SKM-1 (cell line): ENCODE measurements at regions not wholly inside any gene's neighbourhood (a gene's known extent, or its start where the extent isn't known, plus 50 kb on each side); places are given as distances from the start of the nearest gene placed in this dataset.
"Not testable (repeated sequence)": the region's sequence is repeated elsewhere in the genome, so short reads cannot be mapped to it uniquely, and the experiment has no call there.

Source experiments
- DNase-seq: peaks from one replicate; lab custom pipeline; 2025; ENCODE audit not compliant: unreplicated experiment; lab: John Stamatoyannopoulos, UW

- no peak for DNase-seq
Observed at GRCh38 chr11:116384876-116385275, 387.9 kb downstream of the BUD13 start.

DNA sequence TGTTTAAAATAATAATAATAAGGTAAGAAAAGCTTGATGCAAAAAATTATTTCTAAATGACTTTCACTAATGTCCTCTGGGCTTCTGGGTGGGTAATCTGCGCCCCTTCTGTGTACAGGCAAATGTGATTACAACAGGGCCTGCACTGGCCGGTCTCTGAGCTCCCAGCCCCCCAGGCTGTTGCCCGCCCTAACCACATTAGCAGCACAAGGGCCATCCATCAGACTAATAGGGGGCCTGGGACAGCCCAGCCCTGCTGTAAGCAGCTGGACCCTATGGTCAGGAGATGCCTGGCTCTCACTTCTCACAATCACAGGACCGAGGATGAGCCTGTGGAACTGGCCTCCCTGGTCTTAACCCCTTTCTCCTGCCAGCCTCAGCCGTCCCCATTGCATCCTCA lies 388.4 kb downstream of the BUD13 start:
- no peak for DNase-seq

- no peak for DNase-seq
Observed at GRCh38 chr11:116379185-116379828, 393.5 kb downstream of the BUD13 start.

DNA sequence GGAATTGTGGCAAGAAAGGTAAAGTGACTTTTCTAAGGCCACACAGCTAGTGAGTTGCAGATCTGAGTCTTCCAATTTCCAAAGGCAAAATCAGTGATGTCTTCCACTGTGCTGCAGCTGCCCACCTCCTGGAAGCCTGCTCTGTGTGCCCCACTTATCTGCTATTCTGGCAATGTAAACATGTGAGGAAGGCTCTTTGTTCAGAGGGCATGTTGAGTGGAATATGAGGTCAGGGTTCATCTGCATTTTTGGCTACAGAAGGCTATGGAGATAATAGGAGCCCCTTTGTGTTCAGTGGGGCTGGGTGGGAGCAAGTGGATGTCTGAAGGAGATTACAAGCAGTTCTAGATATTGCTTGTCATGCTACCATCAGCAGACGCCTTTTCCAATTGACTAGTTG lies 396.2 kb downstream of the BUD13 start:
- no peak for DNase-seq

DNA sequence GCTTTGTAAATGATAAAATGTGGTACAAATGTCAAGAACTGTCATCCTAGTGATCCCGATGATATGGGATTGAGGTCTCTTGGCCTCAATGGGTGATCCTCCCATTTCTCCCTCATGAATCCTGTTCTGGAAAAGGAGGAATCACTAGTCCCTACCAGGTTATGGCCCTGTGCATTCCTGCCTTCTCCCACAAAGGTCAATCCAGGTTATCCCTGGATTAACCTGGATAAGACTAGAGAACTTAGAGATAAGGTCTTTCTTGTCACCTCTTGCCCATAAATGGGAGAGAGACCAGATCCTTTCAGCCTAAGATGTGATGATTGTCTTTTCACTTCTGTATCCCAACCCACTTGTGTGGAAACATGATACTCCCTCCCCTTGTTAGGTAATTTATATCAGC lies 396.7 kb downstream of the BUD13 start:
- DNase-seq = no peak

DNA sequence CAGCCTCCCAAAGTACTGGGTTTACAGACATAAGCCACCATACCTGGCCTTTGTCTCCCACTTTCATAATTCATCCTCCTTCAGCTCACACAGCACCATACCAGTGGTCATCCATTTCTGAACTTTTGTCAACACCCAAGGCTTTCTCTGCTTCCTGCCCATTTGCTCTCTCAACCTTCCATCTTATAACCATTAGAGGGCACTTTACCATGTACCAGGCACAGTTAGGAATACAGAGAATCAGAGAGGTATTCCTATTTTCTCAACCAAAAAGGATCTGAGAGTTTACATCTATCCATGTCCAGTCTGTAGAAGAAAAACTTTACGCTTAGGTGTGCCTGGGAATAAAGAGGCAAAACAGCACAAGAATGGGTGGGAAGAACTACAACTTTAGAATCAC lies 397.6 kb downstream of the BUD13 start:
- no peak for DNase-seq

DNA sequence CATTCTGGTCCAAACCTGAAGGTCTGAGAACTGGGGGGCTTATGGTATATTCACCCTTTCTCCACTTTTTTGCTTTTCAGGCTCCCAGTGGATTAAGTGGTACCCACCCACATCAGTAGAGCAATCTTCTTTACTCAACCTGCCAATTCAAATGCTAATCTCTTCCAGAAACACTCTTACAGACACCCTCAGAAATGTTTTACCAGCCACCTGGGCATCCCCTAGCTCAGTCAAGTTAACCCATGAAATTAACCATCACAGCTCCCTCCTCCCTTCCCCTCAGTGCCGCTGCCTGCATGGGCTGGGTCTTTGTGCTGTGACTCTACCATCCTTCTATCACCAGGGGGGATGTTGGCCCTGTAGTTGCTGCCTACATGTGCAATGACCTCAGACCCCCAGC lies 398.7 kb downstream of the BUD13 start:
- DNase-seq = no peak

GRCh38 chr11:116373104-116373944 lies 399.5 kb downstream of the BUD13 start:
- no peak for DNase-seq

DNA sequence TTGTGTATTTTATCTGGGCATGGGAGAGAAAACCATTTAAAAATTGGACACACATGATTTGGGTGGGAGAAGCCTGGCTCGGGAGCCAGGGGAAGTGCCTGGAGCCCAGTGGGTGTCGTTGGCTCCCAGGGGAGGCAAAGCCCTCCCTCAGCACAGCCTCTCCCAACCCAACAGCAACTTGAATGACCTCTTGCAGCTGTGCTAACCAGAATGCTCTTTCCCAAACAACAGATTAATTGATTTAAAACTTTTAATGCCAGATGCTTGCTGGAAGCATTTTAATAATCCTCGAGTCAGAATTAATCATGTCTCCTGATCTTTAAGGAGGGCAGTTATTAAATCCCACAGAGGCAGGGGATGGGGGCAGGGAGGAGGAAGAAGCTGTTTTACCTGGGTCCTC lies 401.6 kb downstream of the BUD13 start:
- no peak for DNase-seq

DNA sequence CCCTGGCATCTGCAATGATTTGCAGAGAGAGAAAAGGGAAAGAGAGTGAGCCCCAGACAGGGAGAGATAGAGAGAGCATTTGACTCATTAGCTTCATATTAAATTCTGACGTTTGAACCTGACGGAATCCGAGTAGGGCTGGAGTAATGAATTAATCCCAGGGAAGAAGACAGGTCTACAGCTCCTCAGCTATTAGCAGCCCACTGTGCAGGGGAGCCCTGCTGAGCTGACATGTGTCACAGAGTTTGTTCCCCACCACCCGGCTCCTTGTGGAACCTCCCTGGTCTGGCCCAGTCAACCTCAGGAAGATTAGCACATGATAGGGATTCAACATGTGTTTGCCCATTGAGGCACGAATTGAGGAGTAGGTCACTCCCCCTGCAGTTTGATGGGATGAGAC lies 404.0 kb downstream of the BUD13 start:
- DNase-seq = no peak

DNA sequence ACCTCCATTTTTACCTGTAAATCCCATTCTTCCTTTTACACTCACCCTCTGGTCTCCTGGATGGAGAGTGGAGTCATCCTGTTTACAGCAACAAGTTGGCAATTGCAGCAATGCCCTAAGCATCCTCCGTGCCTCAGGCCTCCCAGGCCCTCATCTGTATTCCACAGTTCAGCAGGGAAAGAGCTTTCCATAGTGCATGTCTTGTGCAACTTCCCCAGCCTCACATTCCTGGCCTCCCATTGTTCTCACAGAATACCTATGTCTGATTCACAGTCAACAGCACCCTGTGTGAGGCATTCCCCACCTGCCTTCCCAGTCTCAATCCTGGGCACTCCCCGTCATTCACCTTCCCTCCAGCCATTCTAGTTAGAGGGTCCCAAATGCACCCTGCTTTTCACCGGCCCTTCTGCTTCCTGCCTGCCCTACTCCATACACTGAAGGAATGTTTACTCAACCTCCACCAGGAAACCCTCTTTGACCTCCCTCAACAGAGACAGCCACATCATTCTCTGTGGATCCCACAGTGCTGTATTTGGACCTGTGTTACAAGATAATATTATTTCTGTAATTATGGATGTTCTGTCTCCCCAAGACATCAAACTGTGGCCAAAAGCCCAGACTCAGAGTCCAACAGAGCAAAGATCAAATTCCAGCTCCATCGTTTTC lies 405.7 kb downstream of the BUD13 start:
- no peak for DNase-seq

GRCh38 chr11:116366451-116366850 lies 406.3 kb downstream of the BUD13 start:
- DNase-seq = no peak

GRCh38 chr11:116364925-116365324 lies 407.9 kb downstream of the BUD13 start:
- DNase-seq = not testable (repeated sequence)

GRCh38 chr11:116364348-116364747 lies 408.4 kb downstream of the BUD13 start:
- DNase-seq = no peak

GRCh38 chr11:116360221-116360941 lies 412.4 kb downstream of the BUD13 start:
- DNase-seq = no peak

DNA sequence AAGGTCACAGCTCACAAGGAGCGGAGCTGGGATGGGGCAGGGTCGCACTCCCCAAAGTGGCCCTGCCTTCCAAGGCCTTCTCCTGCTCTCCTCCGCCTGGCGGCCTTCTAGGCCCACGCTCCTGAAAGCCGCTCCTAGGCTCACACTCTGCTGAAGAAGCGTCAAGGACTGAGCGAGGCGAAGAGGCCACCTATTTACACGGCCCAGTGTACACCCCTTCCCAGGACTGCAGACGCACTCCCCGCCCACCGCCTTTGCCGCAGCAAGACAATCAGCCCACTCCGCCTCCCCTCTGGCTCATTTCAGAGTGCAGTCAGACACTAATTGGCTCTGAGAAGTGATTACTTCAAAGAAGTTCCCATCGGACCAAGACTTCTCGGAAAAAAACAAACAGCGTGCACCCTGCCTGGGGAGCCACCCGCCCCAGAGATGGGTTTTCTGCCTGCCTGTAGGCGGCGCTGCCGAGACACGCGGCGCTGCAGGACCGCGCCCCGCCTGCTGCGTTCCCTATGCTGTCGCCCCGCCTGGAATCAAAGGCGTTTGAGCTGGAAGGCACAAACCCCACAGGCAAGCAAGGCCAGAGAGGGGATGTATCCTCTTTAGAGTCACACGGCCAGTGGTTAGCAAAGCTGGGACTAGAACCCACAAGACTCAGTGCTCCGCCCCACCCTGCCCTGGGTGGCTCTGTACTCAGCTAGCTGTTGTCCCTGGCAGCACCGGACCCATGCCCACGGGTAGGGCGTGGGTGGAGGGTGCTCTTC lies 414.8 kb downstream of the BUD13 start:
- no peak for DNase-seq

GRCh38 chr11:116356451-116356850 lies 416.3 kb downstream of the BUD13 start:
- no peak for DNase-seq

- no peak for DNase-seq
Observed at GRCh38 chr11:116355104-116355503, 417.7 kb downstream of the BUD13 start.

- DNase-seq = no peak
Observed at GRCh38 chr11:116353589-116353988, 419.2 kb downstream of the BUD13 start.

GRCh38 chr11:116352881-116353280 lies 419.9 kb downstream of the BUD13 start:
- no peak for DNase-seq

DNA sequence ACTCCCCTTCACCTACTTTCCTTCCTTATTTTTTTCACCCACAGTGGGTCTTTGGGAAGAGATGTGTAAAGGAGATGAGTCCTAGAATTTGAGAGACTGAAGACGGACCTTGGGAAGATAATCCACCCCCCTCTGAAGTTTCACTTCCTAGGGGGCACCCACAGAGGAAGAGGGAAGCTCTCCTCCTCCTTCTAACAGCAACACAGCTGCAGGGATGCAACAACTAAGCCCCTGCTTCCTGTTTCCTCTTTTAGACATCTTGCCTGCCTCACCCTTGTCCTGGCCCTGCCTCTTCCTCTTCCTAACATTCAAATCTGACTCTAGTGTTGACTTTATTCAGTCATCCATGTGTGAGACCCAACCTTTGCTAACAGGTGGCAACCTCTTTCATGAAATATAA lies 424.6 kb downstream of the BUD13 start:
- peak; percentile 36 for DNase-seq
